ENCODE measurements at regions not wholly inside any gene's neighbourhood (a gene's known extent, or its start where the extent isn't known, plus 50 kb on each side); places are given as distances from the start of the nearest gene placed in this dataset.
A peak's percentile ranks its signal among the peaks of the same experiment; 100 is the strongest.
"Not testable (repeated sequence)": the region's sequence is repeated elsewhere in the genome, so short reads cannot be mapped to it uniquely, and the experiment has no call there.

GRCh38 chr16:25608002-25608401 lies 83.8 kb upstream of the HS3ST4 start:
- no peaks in the 10 kb centered on the region for H3K9me3 ChIP-seq (ENCODE audit: control insufficient read depth, insufficient read depth, low read length)
- H3K27me3 ChIP-seq (ENCODE audit: control insufficient read depth, insufficient read depth, low read length) = no peaks in the 10 kb centered on the region
- WGBS (ENCODE audit: insufficient coverage) = 51% methylated on average over 6 of the region's 9 CpGs
- no peak overlapping the region for H3K4me3 ChIP-seq (ENCODE audit: low read depth, low read length)
- H3K4me1 ChIP-seq (ENCODE audit: control insufficient read depth, insufficient read depth, low read length) = no peaks in the 10 kb centered on the region
- no peak overlapping the region for H3K27ac ChIP-seq (ENCODE audit: low read depth, low read length)
- no peaks in the 10 kb centered on the region for H3K36me3 ChIP-seq (ENCODE audit: control insufficient read depth, insufficient read depth, low read length)
- no peak for DNase-seq (ENCODE audit: low read depth in 4 of 6, low spot score in 6 of 6)

GRCh38 chr16:25606069-25606468 lies 85.7 kb upstream of the HS3ST4 start:
- peak in 1 of 6 donors; percentile 2 for DNase-seq (ENCODE audit: low read depth in 4 of 6, low spot score in 6 of 6)
- no peaks in the 10 kb centered on the region for H3K27me3 ChIP-seq (ENCODE audit: control insufficient read depth, insufficient read depth, low read length)
- no peaks in the 10 kb centered on the region for H3K4me1 ChIP-seq (ENCODE audit: control insufficient read depth, insufficient read depth, low read length)
- WGBS (ENCODE audit: insufficient coverage) = 78% methylated on average over 5 of the region's 6 CpGs
- H3K27ac ChIP-seq (ENCODE audit: low read depth, low read length) = no peak overlapping the region
- no peaks in the 10 kb centered on the region for H3K9me3 ChIP-seq (ENCODE audit: control insufficient read depth, insufficient read depth, low read length)
- H3K4me3 ChIP-seq (ENCODE audit: low read depth, low read length) = no peak overlapping the region
- H3K36me3 ChIP-seq (ENCODE audit: control insufficient read depth, insufficient read depth, low read length) = no peaks in the 10 kb centered on the region

- WGBS (ENCODE audit: insufficient coverage) = no CpG with 5 or more reads among the region's 2 CpGs
- Histone ChIP-seq H3K9me3 (ENCODE audit: control insufficient read depth, insufficient read depth, low read length) (no peaks in the 10 kb centered on the region), H3K27ac (ENCODE audit: low read depth, low read length) (no peak overlapping the region), H3K36me3 (ENCODE audit: control insufficient read depth, insufficient read depth, low read length) (no peaks in the 10 kb centered on the region), H3K27me3 (ENCODE audit: control insufficient read depth, insufficient read depth, low read length) (no peaks in the 10 kb centered on the region), H3K4me1 (ENCODE audit: control insufficient read depth, insufficient read depth, low read length) (no peaks in the 10 kb centered on the region), H3K4me3 (ENCODE audit: low read depth, low read length) (no peak overlapping the region)
- no peak for DNase-seq (ENCODE audit: low read depth in 4 of 6, low spot score in 6 of 6)
Observed at GRCh38 chr16:25605381-25605780, 86.4 kb upstream of the HS3ST4 start.

- not testable (repeated sequence) for DNase-seq (ENCODE audit: low read depth in 4 of 6, low spot score in 6 of 6); H3K27ac ChIP-seq (ENCODE audit: low read depth, low read length); H3K27me3 ChIP-seq (ENCODE audit: control insufficient read depth, insufficient read depth, low read length); H3K4me3 ChIP-seq (ENCODE audit: low read depth, low read length); H3K4me1 ChIP-seq (ENCODE audit: control insufficient read depth, insufficient read depth, low read length); H3K9me3 ChIP-seq (ENCODE audit: control insufficient read depth, insufficient read depth, low read length); H3K36me3 ChIP-seq (ENCODE audit: control insufficient read depth, insufficient read depth, low read length)
- no CpG with 5 or more reads among the region's 2 CpGs for WGBS (ENCODE audit: insufficient coverage)
Observed at GRCh38 chr16:25601306-25601705, 90.5 kb upstream of the HS3ST4 start.

GRCh38 chr16:25596194-25596593 lies 95.6 kb upstream of the HS3ST4 start:
- DNase-seq (ENCODE audit: low read depth in 4 of 6, low spot score in 6 of 6) = no peak
- WGBS (ENCODE audit: insufficient coverage) = 83% methylated on average over 1 of the region's 2 CpGs

GRCh38 chr16:25593260-25593659 lies 98.5 kb upstream of the HS3ST4 start:
- Histone ChIP-seq H3K9me3 (ENCODE audit: control insufficient read depth, insufficient read depth, low read length) (no peaks in the 10 kb centered on the region), H3K4me1 (ENCODE audit: control insufficient read depth, insufficient read depth, low read length) (no peaks in the 10 kb centered on the region), H3K27me3 (ENCODE audit: control insufficient read depth, insufficient read depth, low read length) (no peaks in the 10 kb centered on the region), H3K4me3 (ENCODE audit: low read depth, low read length) (no peak overlapping the region), H3K27ac (ENCODE audit: low read depth, low read length) (no peak overlapping the region), H3K36me3 (ENCODE audit: control insufficient read depth, insufficient read depth, low read length) (no peaks in the 10 kb centered on the region)
- peak in 1 of 6 donors; percentile 7 for DNase-seq (ENCODE audit: low read depth in 4 of 6, low spot score in 6 of 6)
- WGBS (ENCODE audit: insufficient coverage) = 91% methylated on average over 3 of the region's 8 CpGs

More at GRCh38 chr16:25596194-25596593, 95.6 kb upstream of the HS3ST4 start:
- H3K36me3 ChIP-seq (ENCODE audit: control insufficient read depth, insufficient read depth, low read length) = no peaks in the 10 kb centered on the region
- H3K9me3 ChIP-seq (ENCODE audit: control insufficient read depth, insufficient read depth, low read length) = no peaks in the 10 kb centered on the region
- H3K4me3 ChIP-seq (ENCODE audit: low read depth, low read length) = no peak overlapping the region
- H3K27ac ChIP-seq (ENCODE audit: low read depth, low read length) = no peak overlapping the region
- H3K27me3 ChIP-seq (ENCODE audit: control insufficient read depth, insufficient read depth, low read length) = no peaks in the 10 kb centered on the region
- no peaks in the 10 kb centered on the region for H3K4me1 ChIP-seq (ENCODE audit: control insufficient read depth, insufficient read depth, low read length)

GRCh38 chr16:25587783-25588182 lies 104.0 kb upstream of the HS3ST4 start:
- no peak overlapping the region for H3K27ac ChIP-seq (ENCODE audit: low read depth, low read length)
- H3K9me3 ChIP-seq (ENCODE audit: control insufficient read depth, insufficient read depth, low read length) = no peaks in the 10 kb centered on the region
- WGBS (ENCODE audit: insufficient coverage) = no CpG with 5 or more reads among the region's 1 CpG
- DNase-seq (ENCODE audit: low read depth in 4 of 6, low spot score in 6 of 6) = no peak
- H3K36me3 ChIP-seq (ENCODE audit: control insufficient read depth, insufficient read depth, low read length) = no peaks in the 10 kb centered on the region
- H3K27me3 ChIP-seq (ENCODE audit: control insufficient read depth, insufficient read depth, low read length) = no peaks in the 10 kb centered on the region
- no peak overlapping the region for H3K4me3 ChIP-seq (ENCODE audit: low read depth, low read length)
- no peaks in the 10 kb centered on the region for H3K4me1 ChIP-seq (ENCODE audit: control insufficient read depth, insufficient read depth, low read length)

- H3K4me3 ChIP-seq (ENCODE audit: low read depth, low read length) = no peak overlapping the region
- 54% methylated on average over 2 of the region's 4 CpGs for WGBS (ENCODE audit: insufficient coverage)
- H3K4me1 ChIP-seq (ENCODE audit: control insufficient read depth, insufficient read depth, low read length) = no peaks in the 10 kb centered on the region
- no peaks in the 10 kb centered on the region for H3K9me3 ChIP-seq (ENCODE audit: control insufficient read depth, insufficient read depth, low read length)
- DNase-seq (ENCODE audit: low read depth in 4 of 6, low spot score in 6 of 6) = peak in 1 of 6 donors; percentile 25
- H3K36me3 ChIP-seq (ENCODE audit: control insufficient read depth, insufficient read depth, low read length) = no peaks in the 10 kb centered on the region
- no peaks in the 10 kb centered on the region for H3K27me3 ChIP-seq (ENCODE audit: control insufficient read depth, insufficient read depth, low read length)
- H3K27ac ChIP-seq (ENCODE audit: low read depth, low read length) = no peak overlapping the region
Observed at GRCh38 chr16:25586826-25587225, 104.9 kb upstream of the HS3ST4 start.

- no peak for DNase-seq (ENCODE audit: low read depth in 4 of 6, low spot score in 6 of 6)
- WGBS (ENCODE audit: insufficient coverage) = no CpG with 5 or more reads among the region's 1 CpG
- no peak overlapping the region for H3K27ac ChIP-seq (ENCODE audit: low read depth, low read length)
- H3K36me3 ChIP-seq (ENCODE audit: control insufficient read depth, insufficient read depth, low read length) = no peaks in the 10 kb centered on the region
- no peaks in the 10 kb centered on the region for H3K4me1 ChIP-seq (ENCODE audit: control insufficient read depth, insufficient read depth, low read length)
- no peaks in the 10 kb centered on the region for H3K27me3 ChIP-seq (ENCODE audit: control insufficient read depth, insufficient read depth, low read length)
- H3K9me3 ChIP-seq (ENCODE audit: control insufficient read depth, insufficient read depth, low read length) = no peaks in the 10 kb centered on the region
- H3K4me3 ChIP-seq (ENCODE audit: low read depth, low read length) = no peak overlapping the region
Observed at GRCh38 chr16:25585526-25585925, 106.2 kb upstream of the HS3ST4 start.

GRCh38 chr16:25580041-25580440 lies 111.7 kb upstream of the HS3ST4 start:
- DNase-seq (ENCODE audit: low read depth in 4 of 6, low spot score in 6 of 6) = peak in 2 of 6 donors; percentile 10 to 74
- 65% methylated on average over 12 of the region's 14 CpGs for WGBS (ENCODE audit: insufficient coverage)
- no peaks in the 10 kb centered on the region for H3K27me3 ChIP-seq (ENCODE audit: control insufficient read depth, insufficient read depth, low read length)

More at GRCh38 chr16:25580041-25580440, 111.7 kb upstream of the HS3ST4 start:
- Histone ChIP-seq H3K36me3 (ENCODE audit: control insufficient read depth, insufficient read depth, low read length) (no peaks in the 10 kb centered on the region), H3K4me3 (ENCODE audit: low read depth, low read length) (no peak overlapping the region), H3K4me1 (ENCODE audit: control insufficient read depth, insufficient read depth, low read length) (no peaks in the 10 kb centered on the region), H3K9me3 (ENCODE audit: control insufficient read depth, insufficient read depth, low read length) (no peaks in the 10 kb centered on the region), H3K27ac (ENCODE audit: low read depth, low read length) (no peak overlapping the region)
